Naive thymus-derived CD4-positive, alpha-beta T cell (primary cell): ENCODE measurements at regions not wholly inside any gene's neighbourhood (a gene's known extent, or its start where the extent isn't known, plus 50 kb on each side); places are given as distances from the start of the nearest gene placed in this dataset.
"Not testable (repeated sequence)": the region's sequence is repeated elsewhere in the genome, so short reads cannot be mapped to it uniquely, and the experiment has no call there.

ENCODE experiments used
- ATAC-seq: fragments of 150-1000 bp; cut with Tn5 transposase; 2 replicates; pipeline ENCODE4 v1.10.0; 2021; ENCODE audit warnings: mild to moderate bottlenecking, moderate library complexity
- CTCF ChIA-PET: fragments of 350-600 bp; sonication (Branson Sonifier 250); formaldehyde crosslinking; loops from one replicate; lab custom pipeline; 2021; ENCODE audit warnings: antibody characterized with exemption; lab: Charles Lee
- POLR2A ChIA-PET: fragments of 350-600 bp; sonication (Branson Sonifier 250); formaldehyde crosslinking; loops from one replicate; lab custom pipeline; 2021; ENCODE audit warnings: antibody characterized with exemption, inconsistent platforms; lab: Charles Lee
- DNase-seq, 9 donors: peaks; one replicate each; pipeline versions ENCODE4 v3.0.0 to v3.0.0-alpha.2; 2020 to 2022; ENCODE audit warnings: mixed read lengths in 1 of 9
- H3K27ac ChIP-seq: one replicate; pipeline ENCODE4 v1.7.0; 2013; ENCODE audit warnings: mild to moderate bottlenecking, low read depth, low read length, moderate library complexity
- H3K27me3 ChIP-seq, 2 donors: one replicate each; pipeline ENCODE4 v1.7.0; 2013; ENCODE audit warnings: low read length in 2 of 2, mild to moderate bottlenecking in 2 of 2, moderate library complexity in 2 of 2; ENCODE audit not compliant: control insufficient read depth in 2 of 2, insufficient read depth in 2 of 2
- H3K36me3 ChIP-seq, 3 experiments: 1 replicate in 2 of 3; 2 replicates in 1 of 3; pipeline ENCODE4 v1.7.0; 2013; ENCODE audit warnings: low read length in 3 of 3, mild to moderate bottlenecking in 3 of 3, moderate library complexity in 1 of 3; ENCODE audit not compliant: insufficient read depth in 3 of 3, control insufficient read depth in 2 of 3
- H3K4me1 ChIP-seq, 2 donors: one replicate each; pipeline ENCODE4 v1.7.0; 2013; ENCODE audit warnings: low read length in 2 of 2, mild to moderate bottlenecking in 2 of 2, moderate library complexity in 1 of 2; ENCODE audit not compliant: control insufficient read depth in 2 of 2, insufficient read depth in 2 of 2
- H3K4me3 ChIP-seq: 2 replicates; pipeline ENCODE4 v1.7.0; 2013; ENCODE audit warnings: mild to moderate bottlenecking, low read length
- H3K9me3 ChIP-seq, 3 experiments: 1 replicate in 2 of 3; 2 replicates in 1 of 3; pipeline ENCODE4 v1.7.0; 2013; ENCODE audit warnings: low read length in 3 of 3; ENCODE audit not compliant: control insufficient read depth in 2 of 3
- H3K27ac Mint-ChIP-seq, 9 donors: one replicate each; pipeline ENCODE4 v1.8.0; 2020 to 2022; ENCODE audit warnings: mixed read lengths in 9 of 9, mild to moderate bottlenecking in 8 of 9, moderate library complexity in 5 of 9, inconsistent platforms in 2 of 9
- H3K27me3 Mint-ChIP-seq, 5 donors: one replicate each; pipeline ENCODE4 v1.8.0; 2021 to 2022; ENCODE audit warnings: mixed read lengths in 5 of 5, mild to moderate bottlenecking in 1 of 5
- H3K36me3 Mint-ChIP-seq, 5 donors: one replicate each; pipeline ENCODE4 v1.8.0; 2020 to 2022; ENCODE audit warnings: mixed read lengths in 5 of 5, mild to moderate bottlenecking in 3 of 5, inconsistent platforms in 1 of 5
- H3K4me1 Mint-ChIP-seq, 7 donors: one replicate each; pipeline ENCODE4 v1.8.0; 2020 to 2022; ENCODE audit warnings: mixed read lengths in 7 of 7, mild to moderate bottlenecking in 3 of 7, inconsistent platforms in 1 of 7
- H3K4me3 Mint-ChIP-seq, 10 donors: one replicate each; pipeline ENCODE4 v1.8.0; 2020 to 2022; ENCODE audit warnings: mild to moderate bottlenecking in 10 of 10, mixed read lengths in 10 of 10, moderate library complexity in 6 of 10, inconsistent platforms in 2 of 10
- H3K9me3 Mint-ChIP-seq, 11 donors: one replicate each; pipeline ENCODE4 v1.8.0; 2020 to 2022; ENCODE audit warnings: mixed read lengths in 11 of 11, mild to moderate bottlenecking in 4 of 11, inconsistent platforms in 1 of 11, moderate library complexity in 1 of 11
- intact Hi-C, 2 donors: fragments of 100-400 bp; cut with micrococcal nuclease; formaldehyde crosslinking; loops; one replicate each; pipeline ENCODE4 v1.15.1; 2023

DNA sequence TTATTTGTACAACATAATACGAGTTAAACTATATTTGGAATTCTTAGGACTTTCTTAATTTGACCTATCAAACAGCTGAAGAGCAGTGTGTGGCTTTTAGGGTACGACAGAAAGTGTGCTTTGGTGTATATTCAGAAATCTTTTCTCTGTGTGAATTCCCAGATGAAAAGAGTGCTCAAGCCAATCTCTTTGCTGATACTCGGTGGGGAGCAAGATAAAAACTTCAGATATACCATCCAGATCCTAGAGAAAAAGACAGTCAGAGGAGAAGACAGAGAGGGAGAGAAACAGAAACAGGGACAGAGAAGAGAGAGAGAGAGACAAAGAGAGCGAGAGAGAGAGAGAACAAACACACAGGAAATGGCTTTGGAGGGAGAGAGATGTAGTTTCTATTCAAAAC is 658.3 kb upstream of the CPEB2 start:
- H3K9me3 ChIP-seq: no peaks in the 10 kb centered on the region
- Mint-ChIP-seq H3K36me3 (no peaks in the 10 kb centered on the region), H3K27ac (no peak overlapping the region), H3K4me3 (no peak overlapping the region), H3K4me1 (peaks cover 0 to 10% (median 0%) of the 10 kb centered on the region in 7 donors), H3K9me3 (peaks cover 0 to 3% (median 0%) of the 10 kb centered on the region in 11 donors), H3K27me3 (peaks cover 0 to 25% (median 8%) of the 10 kb centered on the region in 5 donors)
- CTCF ChIA-PET: no interaction called here
- DNase-seq: no peak
- POLR2A ChIA-PET: no interaction called here
- no peak overlapping the region for H3K27ac ChIP-seq
- no peak for ATAC-seq
- no peaks in the 10 kb centered on the region for H3K36me3 ChIP-seq
- H3K4me3 ChIP-seq: no peak overlapping the region
- intact Hi-C loops: no loop called here
- H3K27me3 ChIP-seq: no peaks in the 10 kb centered on the region
- no peaks in the 10 kb centered on the region for H3K4me1 ChIP-seq

DNA sequence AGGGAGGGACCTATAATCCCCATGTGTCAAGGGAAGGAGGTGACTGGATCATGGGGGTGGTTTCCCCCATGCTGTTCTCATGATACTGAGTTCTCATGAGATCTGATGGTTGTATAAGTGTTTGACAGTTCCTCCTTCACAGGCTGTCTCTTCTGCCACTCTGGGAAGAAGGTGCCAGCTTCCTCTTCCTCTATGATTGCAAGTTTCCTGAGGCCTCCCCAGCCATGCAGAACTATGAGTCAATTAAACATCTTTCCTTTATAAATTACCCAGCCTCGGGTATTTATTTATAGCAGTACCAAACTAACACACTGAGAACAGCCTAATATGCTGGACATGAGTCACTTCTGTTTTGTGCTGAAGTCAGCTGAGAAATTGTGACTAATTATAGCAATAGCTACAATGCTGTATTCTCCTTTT is 656.9 kb upstream of the CPEB2 start:
- Histone ChIP-seq H3K27me3 (no peaks in the 10 kb centered on the region), H3K36me3 (no peaks in the 10 kb centered on the region), H3K9me3 (no peaks in the 10 kb centered on the region), H3K27ac (no peak overlapping the region), H3K4me3 (no peak overlapping the region), H3K4me1 (no peaks in the 10 kb centered on the region)
- Mint-ChIP-seq H3K4me1 (peaks cover 0 to 10% (median 0%) of the 10 kb centered on the region in 7 donors), H3K27ac (no peak overlapping the region), H3K4me3 (no peak overlapping the region), H3K9me3 (peaks cover 0 to 3% (median 0%) of the 10 kb centered on the region in 11 donors), H3K36me3 (no peaks in the 10 kb centered on the region), H3K27me3 (peaks cover 0 to 25% (median 8%) of the 10 kb centered on the region in 5 donors)
- no peak for DNase-seq
- peak; percentile 86 for ATAC-seq
- ChIA-PET POLR2A (no interaction called here), CTCF (no interaction called here)
- intact Hi-C loops: no loop called here

DNA sequence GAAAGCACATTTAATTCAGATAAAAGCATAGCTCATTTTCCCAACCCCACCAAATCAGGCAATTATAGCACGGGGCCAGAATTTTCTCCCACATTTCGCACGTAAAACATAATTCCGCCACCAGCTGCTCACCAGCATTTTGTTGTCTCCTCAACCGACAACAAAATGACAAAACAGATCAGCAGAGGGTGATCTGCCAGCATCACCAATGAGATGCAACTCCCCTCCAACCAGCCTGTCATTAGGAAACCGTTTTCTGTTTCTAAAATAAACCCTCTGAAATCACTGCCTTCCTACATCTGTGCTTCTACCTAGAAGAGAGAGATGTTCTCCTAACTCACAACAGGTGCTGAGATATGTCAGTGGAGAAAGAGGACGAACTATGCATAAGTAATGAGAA is 654.8 kb upstream of the CPEB2 start:
- no peaks in the 10 kb centered on the region for H3K9me3 ChIP-seq
- H3K4me3 ChIP-seq: no peak overlapping the region
- no peaks in the 10 kb centered on the region for H3K27me3 ChIP-seq
- Mint-ChIP-seq H3K4me1 (peaks cover 0 to 10% (median 0%) of the 10 kb centered on the region in 7 donors), H3K27ac (no peak overlapping the region), H3K9me3 (peaks cover 0 to 3% (median 0%) of the 10 kb centered on the region in 11 donors), H3K27me3 (peaks cover 0 to 25% (median 8%) of the 10 kb centered on the region in 5 donors), H3K36me3 (no peaks in the 10 kb centered on the region), H3K4me3 (no peak overlapping the region)
- no peaks in the 10 kb centered on the region for H3K4me1 ChIP-seq
- intact Hi-C loops: no loop called here
- DNase-seq (no peak), ATAC-seq (no peak)
- ChIA-PET CTCF (no interaction called here), POLR2A (no interaction called here)
- H3K27ac ChIP-seq: no peak overlapping the region
- H3K36me3 ChIP-seq: no peaks in the 10 kb centered on the region

DNA sequence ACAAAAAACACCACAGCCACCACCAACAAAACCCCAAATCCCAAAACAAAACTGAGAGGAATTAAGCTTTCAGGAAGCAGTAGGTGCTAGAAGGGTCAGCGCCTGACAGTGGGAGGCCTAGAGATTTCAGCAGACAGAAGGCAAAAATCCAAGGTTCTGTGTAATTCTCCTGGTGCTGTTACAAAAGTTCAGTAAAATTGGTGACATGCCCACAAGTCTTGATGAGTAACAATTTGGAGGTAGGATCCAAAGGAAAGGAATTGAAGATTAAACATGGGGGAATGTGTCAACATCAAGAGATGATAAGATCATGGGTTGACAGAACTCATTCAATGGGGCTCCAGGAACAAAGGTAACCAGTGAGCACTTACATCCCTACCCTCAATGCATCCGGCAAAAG is 653.8 kb upstream of the CPEB2 start:
- no peaks in the 10 kb centered on the region for H3K4me1 ChIP-seq
- DNase-seq (no peak), ATAC-seq (no peak)
- intact Hi-C loops: no loop called here
- ChIA-PET CTCF (no interaction called here), POLR2A (no interaction called here)
- H3K36me3 ChIP-seq: no peaks in the 10 kb centered on the region
- H3K27ac Mint-ChIP-seq: no peak overlapping the region
- H3K27ac ChIP-seq: no peak overlapping the region
- peaks cover 0 to 3% (median 0%) of the 10 kb centered on the region in 11 donors for H3K9me3 Mint-ChIP-seq
- H3K27me3 Mint-ChIP-seq: peaks cover 0 to 25% (median 8%) of the 10 kb centered on the region in 5 donors
- H3K4me1 Mint-ChIP-seq: peaks cover 0 to 10% (median 0%) of the 10 kb centered on the region in 7 donors
- H3K4me3 ChIP-seq: no peak overlapping the region
- no peaks in the 10 kb centered on the region for H3K27me3 ChIP-seq
- H3K4me3 Mint-ChIP-seq: no peak overlapping the region
- no peaks in the 10 kb centered on the region for H3K36me3 Mint-ChIP-seq
- H3K9me3 ChIP-seq: no peaks in the 10 kb centered on the region

DNA sequence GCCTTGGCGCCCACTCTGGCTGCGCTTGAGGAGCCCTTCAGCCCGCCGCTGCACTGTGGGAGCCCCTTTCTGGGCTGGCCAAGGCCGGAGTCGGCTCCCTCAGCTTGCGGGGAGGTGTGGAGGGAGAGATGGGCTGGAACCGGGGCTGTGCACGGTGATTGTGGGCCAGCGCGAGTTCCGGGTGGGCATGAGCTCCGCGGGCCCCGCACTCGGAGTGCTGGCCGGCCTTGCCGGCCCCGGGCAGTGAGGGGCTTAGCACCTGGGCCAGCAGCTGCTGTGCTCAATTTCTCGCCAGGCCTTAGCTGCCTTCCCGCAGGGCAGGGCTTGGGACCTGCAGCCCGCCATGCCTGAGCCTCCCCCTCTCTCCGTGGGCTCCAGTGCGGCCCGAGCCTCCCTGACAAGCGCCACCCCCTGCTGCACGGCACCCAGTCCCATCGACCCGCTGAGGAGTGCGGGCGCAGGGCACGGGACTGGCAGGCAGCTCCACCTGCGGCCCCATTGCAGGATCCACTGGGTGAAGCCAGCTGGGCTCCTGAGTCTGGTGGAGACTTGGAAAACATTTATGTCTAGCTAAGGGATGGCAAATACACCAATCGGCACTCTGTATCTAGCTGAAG is 643.6 kb upstream of the CPEB2 start:
- H3K27ac ChIP-seq, H3K36me3 Mint-ChIP-seq, H3K4me1 ChIP-seq, CTCF ChIA-PET, H3K36me3 ChIP-seq, H3K27me3 ChIP-seq, H3K27me3 Mint-ChIP-seq, H3K9me3 ChIP-seq, ATAC-seq, H3K27ac Mint-ChIP-seq, POLR2A ChIA-PET, H3K4me3 ChIP-seq, H3K9me3 Mint-ChIP-seq, H3K4me1 Mint-ChIP-seq, intact Hi-C loops, H3K4me3 Mint-ChIP-seq, DNase-seq: not testable (repeated sequence)

DNA sequence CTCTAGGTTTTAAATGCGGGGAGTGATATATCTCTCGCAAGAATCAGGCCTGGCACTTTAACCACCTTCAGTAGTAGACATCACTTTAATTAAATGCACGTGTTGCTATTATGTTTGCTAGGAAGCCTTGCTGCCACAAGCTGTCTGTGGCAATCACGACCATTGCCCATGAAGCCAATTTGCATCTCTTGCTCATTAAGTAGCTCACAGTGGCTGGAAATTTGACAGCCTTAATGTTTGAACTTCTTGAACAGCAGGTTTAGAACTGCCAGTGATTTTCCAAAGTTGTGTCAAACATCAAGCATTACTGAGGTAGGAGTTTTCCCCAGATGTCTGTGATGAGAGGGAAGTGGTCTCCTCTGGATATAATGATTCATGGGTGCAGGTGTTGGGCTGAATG is 642.3 kb upstream of the CPEB2 start:
- no peak for DNase-seq
- Histone ChIP-seq H3K27me3 (no peaks in the 10 kb centered on the region), H3K4me1 (no peaks in the 10 kb centered on the region), H3K27ac (no peak overlapping the region), H3K9me3 (no peaks in the 10 kb centered on the region), H3K4me3 (no peak overlapping the region), H3K36me3 (no peaks in the 10 kb centered on the region)
- no peak for ATAC-seq
- Mint-ChIP-seq H3K36me3 (no peaks in the 10 kb centered on the region), H3K27me3 (peaks cover 0 to 4% (median 0%) of the 10 kb centered on the region in 5 donors), H3K27ac (no peak overlapping the region), H3K9me3 (peaks cover 0 to 6% (median 0%) of the 10 kb centered on the region in 11 donors), H3K4me1 (no peaks in the 10 kb centered on the region), H3K4me3 (no peak overlapping the region)
- intact Hi-C loops: no loop called here
- POLR2A ChIA-PET: no interaction called here
- CTCF ChIA-PET: no interaction called here

DNA sequence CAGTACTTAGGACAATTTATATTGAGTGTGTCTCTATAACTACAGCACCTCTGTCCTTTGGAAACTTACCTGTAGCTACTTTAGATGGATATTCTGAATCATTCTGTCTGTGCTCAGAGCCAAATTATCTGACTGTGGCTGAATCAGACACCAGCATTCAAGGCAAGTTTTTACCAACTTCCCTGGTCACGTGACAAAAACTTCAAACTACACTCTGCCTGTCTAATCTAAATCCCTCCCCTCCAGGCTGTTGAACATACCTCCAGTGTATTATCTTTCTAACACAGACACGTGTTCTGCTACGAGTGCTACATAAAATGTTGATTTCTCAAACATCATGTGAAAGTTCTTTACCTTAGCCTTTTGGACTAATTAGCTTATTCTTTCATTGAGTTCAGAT is 641.2 kb upstream of the CPEB2 start:
- H3K27me3 Mint-ChIP-seq: peaks cover 0 to 4% (median 0%) of the 10 kb centered on the region in 5 donors
- ATAC-seq (no peak), DNase-seq (no peak)
- intact Hi-C loops: no loop called here
- no peak overlapping the region for H3K27ac ChIP-seq
- H3K9me3 ChIP-seq: no peaks in the 10 kb centered on the region
- H3K36me3 ChIP-seq: no peaks in the 10 kb centered on the region
- CTCF ChIA-PET: no interaction called here
- H3K9me3 Mint-ChIP-seq: peaks cover 0 to 6% (median 0%) of the 10 kb centered on the region in 11 donors
- no peaks in the 10 kb centered on the region for H3K36me3 Mint-ChIP-seq
- H3K27me3 ChIP-seq: no peaks in the 10 kb centered on the region
- H3K4me3 Mint-ChIP-seq: no peak overlapping the region
- no peaks in the 10 kb centered on the region for H3K4me1 ChIP-seq
- no peak overlapping the region for H3K4me3 ChIP-seq
- H3K27ac Mint-ChIP-seq: no peak overlapping the region
- POLR2A ChIA-PET: no interaction called here
- no peaks in the 10 kb centered on the region for H3K4me1 Mint-ChIP-seq
